SKM-1 (cell line): ENCODE measurements at regions not wholly inside any gene's neighbourhood (a gene's known extent, or its start where the extent isn't known, plus 50 kb on each side); places are given as distances from the start of the nearest gene placed in this dataset.
A peak's percentile ranks its signal among the peaks of the same experiment; 100 is the strongest.

Experiments
- DNase-seq: peaks from one replicate; lab custom pipeline; 2025; ENCODE audit not compliant: unreplicated experiment; lab: John Stamatoyannopoulos, UW

GRCh38 chr15:39431376-39431775 is 149.5 kb upstream of the THBS1 start:
- DNase-seq = no peak

- no peak for DNase-seq
These were observed 148.9 kb upstream of the THBS1 start for GRCh38 chr15:39432026-39432425.

GRCh38 chr15:39432912-39433348 is 147.9 kb upstream of the THBS1 start:
- DNase-seq = no peak

- peak; percentile 65 for DNase-seq
These were observed 147.5 kb upstream of the THBS1 start for GRCh38 chr15:39433376-39433775.

- no peak for DNase-seq
These were observed 146.7 kb upstream of the THBS1 start for GRCh38 chr15:39434163-39434562.

- DNase-seq = no peak
These were observed 146.1 kb upstream of the THBS1 start for GRCh38 chr15:39434751-39435238.

- DNase-seq = no peak
These were observed 145.6 kb upstream of the THBS1 start for GRCh38 chr15:39435244-39435643.

- no peak for DNase-seq
These were observed 142.6 kb upstream of the THBS1 start for GRCh38 chr15:39438260-39438659.

- DNase-seq = no peak
These were observed 141.9 kb upstream of the THBS1 start for GRCh38 chr15:39438799-39439592.

GRCh38 chr15:39442898-39443297 is 138.0 kb upstream of the THBS1 start:
- DNase-seq = no peak

- no peak for DNase-seq
These were observed 137.1 kb upstream of the THBS1 start for GRCh38 chr15:39443659-39444219.

GRCh38 chr15:39444735-39445470 is 136.0 kb upstream of the THBS1 start:
- no peak for DNase-seq

- DNase-seq = no peak
These were observed 134.9 kb upstream of the THBS1 start for GRCh38 chr15:39445931-39446330.

GRCh38 chr15:39447346-39447745 is 133.5 kb upstream of the THBS1 start:
- no peak for DNase-seq

GRCh38 chr15:39447881-39448280 is 133.0 kb upstream of the THBS1 start:
- no peak for DNase-seq

GRCh38 chr15:39448409-39448808 is 132.5 kb upstream of the THBS1 start:
- DNase-seq = no peak

GRCh38 chr15:39451121-39451688 is 129.7 kb upstream of the THBS1 start:
- DNase-seq = no peak

- DNase-seq = no peak
These were observed 129.0 kb upstream of the THBS1 start for GRCh38 chr15:39451871-39452270.

GRCh38 chr15:39453620-39454019 is 127.3 kb upstream of the THBS1 start:
- DNase-seq = peak; percentile 46

GRCh38 chr15:39454189-39454986 is 126.5 kb upstream of the THBS1 start:
- no peak for DNase-seq
